K562 (cell line): ENCODE measurements at regions not wholly inside any gene's neighbourhood (a gene's known extent, or its start where the extent isn't known, plus 50 kb on each side); places are given as distances from the start of the nearest gene placed in this dataset.

Experiments used
- FOXK2 ChIP-seq, 2 experiments: fragments of 450-650 bp; IDR thresholded peaks in 1 of 2; conservative IDR thresholded peaks in 1 of 2; 2 replicates each; pipeline ENCODE4 v1.6.1; 2016; ENCODE audit warnings: low read depth in 2 of 2, mild to moderate bottlenecking in 1 of 2
- NONO ChIP-seq, 2 experiments: fragments of 200-400 bp in 1 of 2; fragments of 450-650 bp in 1 of 2; formaldehyde crosslinking in 1 of 2; IDR thresholded peaks; 2 replicates each; pipeline ENCODE4 v1.6.1; 2017; ENCODE audit warnings: low read depth in 2 of 2, mild to moderate bottlenecking in 2 of 2, moderate library complexity in 2 of 2, low read length in 1 of 2
- TF ChIP-seq, protein P1 (sequence below), 3 experiments: IDR thresholded peaks in 2 of 3; conservative IDR thresholded peaks in 1 of 3; 2 replicates each; pipeline ENCODE4 v1.5.1; 2011 to 2012; ENCODE audit warnings: low read length in 3 of 3, mild to moderate bottlenecking in 3 of 3, control low read depth in 2 of 3, improper control_type of control experiment in 1 of 3, inconsistent platforms in 1 of 3, low read depth in 1 of 3, mixed read lengths in 1 of 3, moderate library complexity in 1 of 3; ENCODE audit not compliant: insufficient read depth in 2 of 3
- TF ChIP-seq, protein P2 (sequence below), 2 experiments: fragments of 450-650 bp; IDR thresholded peaks; 2 replicates each; pipeline ENCODE4 v1.6.1; 2018; ENCODE audit warnings: mild to moderate bottlenecking in 2 of 2, low read depth in 1 of 2; ENCODE audit not compliant: partially characterized antibody in 2 of 2

DNA sequence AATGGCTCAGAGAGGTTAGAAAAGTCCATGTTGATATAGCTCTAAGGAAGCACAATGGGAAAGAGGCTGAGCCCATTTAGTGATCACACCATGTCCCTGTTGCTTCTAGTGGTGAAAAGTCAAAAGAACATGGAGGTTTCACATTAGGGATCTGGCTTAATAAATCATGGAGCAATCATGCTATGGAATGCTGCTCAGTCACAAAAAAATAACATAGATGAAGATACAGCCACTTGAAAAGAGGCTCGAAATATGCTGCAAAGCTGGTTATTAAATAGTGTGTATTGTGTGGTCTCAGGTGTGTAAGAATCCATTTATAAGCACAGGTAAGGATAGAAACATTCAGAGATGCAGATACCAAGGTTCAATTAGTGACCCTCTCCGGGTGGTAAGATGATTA is 63.6 kb upstream of the CPO start:
- TF ChIP-seq, protein P1, sequence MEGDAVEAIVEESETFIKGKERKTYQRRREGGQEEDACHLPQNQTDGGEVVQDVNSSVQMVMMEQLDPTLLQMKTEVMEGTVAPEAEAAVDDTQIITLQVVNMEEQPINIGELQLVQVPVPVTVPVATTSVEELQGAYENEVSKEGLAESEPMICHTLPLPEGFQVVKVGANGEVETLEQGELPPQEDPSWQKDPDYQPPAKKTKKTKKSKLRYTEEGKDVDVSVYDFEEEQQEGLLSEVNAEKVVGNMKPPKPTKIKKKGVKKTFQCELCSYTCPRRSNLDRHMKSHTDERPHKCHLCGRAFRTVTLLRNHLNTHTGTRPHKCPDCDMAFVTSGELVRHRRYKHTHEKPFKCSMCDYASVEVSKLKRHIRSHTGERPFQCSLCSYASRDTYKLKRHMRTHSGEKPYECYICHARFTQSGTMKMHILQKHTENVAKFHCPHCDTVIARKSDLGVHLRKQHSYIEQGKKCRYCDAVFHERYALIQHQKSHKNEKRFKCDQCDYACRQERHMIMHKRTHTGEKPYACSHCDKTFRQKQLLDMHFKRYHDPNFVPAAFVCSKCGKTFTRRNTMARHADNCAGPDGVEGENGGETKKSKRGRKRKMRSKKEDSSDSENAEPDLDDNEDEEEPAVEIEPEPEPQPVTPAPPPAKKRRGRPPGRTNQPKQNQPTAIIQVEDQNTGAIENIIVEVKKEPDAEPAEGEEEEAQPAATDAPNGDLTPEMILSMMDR (IDR thresholded peaks at IDR 0.05 in 2 of 3, conservative IDR thresholded peaks at IDR 0.05 in 1 of 3; ENCODE audit: insufficient read depth in 2 of 3, low read depth in 1 of 3, low read length in 3 of 3), result no peak
- TF ChIP-seq FOXK2 (conservative IDR thresholded peaks at IDR 0.05 in 1 of 2, IDR thresholded peaks at IDR 0.05 in 1 of 2; ENCODE audit: low read depth in 2 of 2), result no peak
- no peak for TF ChIP-seq NONO (IDR thresholded peaks at IDR 0.05; ENCODE audit: low read depth in 2 of 2, low read length in 1 of 2)
- TF ChIP-seq, protein P2, sequence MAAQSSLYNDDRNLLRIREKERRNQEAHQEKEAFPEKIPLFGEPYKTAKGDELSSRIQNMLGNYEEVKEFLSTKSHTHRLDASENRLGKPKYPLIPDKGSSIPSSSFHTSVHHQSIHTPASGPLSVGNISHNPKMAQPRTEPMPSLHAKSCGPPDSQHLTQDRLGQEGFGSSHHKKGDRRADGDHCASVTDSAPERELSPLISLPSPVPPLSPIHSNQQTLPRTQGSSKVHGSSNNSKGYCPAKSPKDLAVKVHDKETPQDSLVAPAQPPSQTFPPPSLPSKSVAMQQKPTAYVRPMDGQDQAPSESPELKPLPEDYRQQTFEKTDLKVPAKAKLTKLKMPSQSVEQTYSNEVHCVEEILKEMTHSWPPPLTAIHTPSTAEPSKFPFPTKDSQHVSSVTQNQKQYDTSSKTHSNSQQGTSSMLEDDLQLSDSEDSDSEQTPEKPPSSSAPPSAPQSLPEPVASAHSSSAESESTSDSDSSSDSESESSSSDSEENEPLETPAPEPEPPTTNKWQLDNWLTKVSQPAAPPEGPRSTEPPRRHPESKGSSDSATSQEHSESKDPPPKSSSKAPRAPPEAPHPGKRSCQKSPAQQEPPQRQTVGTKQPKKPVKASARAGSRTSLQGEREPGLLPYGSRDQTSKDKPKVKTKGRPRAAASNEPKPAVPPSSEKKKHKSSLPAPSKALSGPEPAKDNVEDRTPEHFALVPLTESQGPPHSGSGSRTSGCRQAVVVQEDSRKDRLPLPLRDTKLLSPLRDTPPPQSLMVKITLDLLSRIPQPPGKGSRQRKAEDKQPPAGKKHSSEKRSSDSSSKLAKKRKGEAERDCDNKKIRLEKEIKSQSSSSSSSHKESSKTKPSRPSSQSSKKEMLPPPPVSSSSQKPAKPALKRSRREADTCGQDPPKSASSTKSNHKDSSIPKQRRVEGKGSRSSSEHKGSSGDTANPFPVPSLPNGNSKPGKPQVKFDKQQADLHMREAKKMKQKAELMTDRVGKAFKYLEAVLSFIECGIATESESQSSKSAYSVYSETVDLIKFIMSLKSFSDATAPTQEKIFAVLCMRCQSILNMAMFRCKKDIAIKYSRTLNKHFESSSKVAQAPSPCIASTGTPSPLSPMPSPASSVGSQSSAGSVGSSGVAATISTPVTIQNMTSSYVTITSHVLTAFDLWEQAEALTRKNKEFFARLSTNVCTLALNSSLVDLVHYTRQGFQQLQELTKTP (IDR thresholded peaks at IDR 0.05; ENCODE audit: low read depth in 1 of 2, partially characterized antibody in 2 of 2), result no peak
